ENCODE measurements at regions not wholly inside any gene's neighbourhood (a gene's known extent, or its start where the extent isn't known, plus 50 kb on each side); places are given as distances from the start of the nearest gene placed in this dataset.

DNA sequence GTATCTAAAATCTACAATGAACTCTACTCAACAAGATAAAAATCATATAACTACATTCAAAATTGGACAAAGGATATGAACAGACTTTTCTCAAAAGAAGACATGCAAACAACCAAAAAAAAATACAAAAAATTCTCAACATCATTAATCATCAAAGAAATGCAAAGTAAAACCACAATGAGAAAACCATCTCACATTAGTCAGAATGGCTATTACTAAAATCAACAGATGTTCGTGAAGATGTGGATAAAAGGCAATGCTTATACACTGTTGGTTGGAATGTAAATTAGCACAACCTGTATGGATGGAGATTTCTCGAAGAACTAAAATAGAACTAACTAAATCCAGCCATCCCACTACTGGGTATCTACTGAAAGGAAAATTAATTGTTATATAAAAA lies 1080.8 kb downstream of the AMY1C start:
- TF ChIP-seq, protein P1, sequence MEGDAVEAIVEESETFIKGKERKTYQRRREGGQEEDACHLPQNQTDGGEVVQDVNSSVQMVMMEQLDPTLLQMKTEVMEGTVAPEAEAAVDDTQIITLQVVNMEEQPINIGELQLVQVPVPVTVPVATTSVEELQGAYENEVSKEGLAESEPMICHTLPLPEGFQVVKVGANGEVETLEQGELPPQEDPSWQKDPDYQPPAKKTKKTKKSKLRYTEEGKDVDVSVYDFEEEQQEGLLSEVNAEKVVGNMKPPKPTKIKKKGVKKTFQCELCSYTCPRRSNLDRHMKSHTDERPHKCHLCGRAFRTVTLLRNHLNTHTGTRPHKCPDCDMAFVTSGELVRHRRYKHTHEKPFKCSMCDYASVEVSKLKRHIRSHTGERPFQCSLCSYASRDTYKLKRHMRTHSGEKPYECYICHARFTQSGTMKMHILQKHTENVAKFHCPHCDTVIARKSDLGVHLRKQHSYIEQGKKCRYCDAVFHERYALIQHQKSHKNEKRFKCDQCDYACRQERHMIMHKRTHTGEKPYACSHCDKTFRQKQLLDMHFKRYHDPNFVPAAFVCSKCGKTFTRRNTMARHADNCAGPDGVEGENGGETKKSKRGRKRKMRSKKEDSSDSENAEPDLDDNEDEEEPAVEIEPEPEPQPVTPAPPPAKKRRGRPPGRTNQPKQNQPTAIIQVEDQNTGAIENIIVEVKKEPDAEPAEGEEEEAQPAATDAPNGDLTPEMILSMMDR (IDR thresholded peaks at IDR 0.05; ENCODE audit: low read depth, low read length): no peak
- no peak for DNase-seq (ENCODE audit: extremely low read depth, low read depth)

DNA sequence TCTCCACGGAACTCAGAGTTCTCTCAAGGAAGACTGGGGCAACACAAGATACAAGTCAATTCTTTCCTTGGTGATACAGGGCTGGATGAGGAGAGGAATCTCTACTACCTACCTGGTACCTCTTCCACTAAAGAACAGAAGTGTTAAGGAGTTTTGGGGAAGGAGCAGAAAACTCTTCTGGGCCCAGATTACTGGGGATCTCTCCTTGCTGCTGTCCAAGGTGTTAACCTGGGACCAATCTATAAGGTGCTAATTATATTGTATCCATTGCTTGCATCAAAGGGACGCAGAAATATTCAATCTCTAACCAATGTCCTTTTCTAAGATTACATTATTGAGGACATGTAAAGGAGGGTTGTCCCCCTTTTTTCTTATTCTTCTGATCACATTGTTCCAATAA lies 1102.5 kb downstream of the AMY1C start:
- TF ChIP-seq, protein P1 (IDR thresholded peaks at IDR 0.05; ENCODE audit: low read depth, low read length): no peak

DNA sequence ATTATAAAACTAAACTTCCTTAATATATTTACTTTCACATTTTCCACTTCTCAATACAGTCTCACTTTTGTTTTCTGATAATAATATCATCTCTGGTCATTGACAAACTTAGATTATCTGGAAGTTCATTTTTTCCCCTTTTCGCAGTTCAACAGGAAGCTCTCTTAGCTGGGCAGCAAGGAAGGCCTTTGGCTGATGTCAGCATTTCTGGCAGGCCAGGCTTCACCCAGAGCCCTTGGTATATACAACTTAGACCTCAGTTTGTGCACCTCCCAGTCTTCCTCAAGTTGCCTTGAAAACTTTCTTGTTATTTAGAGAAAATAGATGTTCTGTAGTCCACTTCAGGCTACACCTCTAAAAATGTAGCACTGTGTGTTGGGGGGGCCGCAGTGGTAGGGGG lies 1103.6 kb downstream of the AMY1C start:
- TF ChIP-seq, protein P1 (IDR thresholded peaks at IDR 0.05; ENCODE audit: low read depth, low read length): no peak
- DNase-seq (ENCODE audit: extremely low read depth, low read depth): no peak

More for the DNA sequence above, 1102.5 kb downstream of the AMY1C start:
- DNase-seq (ENCODE audit: extremely low read depth, low read depth): no peak

DNA sequence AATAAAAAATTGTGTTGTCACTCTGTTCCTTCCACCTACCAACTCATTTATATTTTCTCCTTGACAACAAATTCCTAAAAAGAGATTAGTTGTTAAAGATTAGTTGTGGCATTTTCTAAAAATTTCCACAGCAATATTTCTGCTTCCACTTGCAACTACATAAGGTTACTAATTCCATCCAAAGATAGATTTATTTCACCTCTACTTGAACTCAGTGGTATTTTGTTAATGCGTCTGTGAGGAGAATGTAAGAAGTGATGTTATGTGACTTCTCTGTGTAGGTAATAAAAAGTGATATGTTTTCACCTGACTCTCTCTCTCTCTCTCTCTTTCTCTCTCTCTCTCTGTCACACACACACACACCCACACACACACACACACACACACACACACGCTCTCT lies 1104.8 kb downstream of the AMY1C start:
- DNase-seq (ENCODE audit: extremely low read depth, low read depth): no peak
- TF ChIP-seq, protein P1 (IDR thresholded peaks at IDR 0.05; ENCODE audit: low read depth, low read length): no peak

DNA sequence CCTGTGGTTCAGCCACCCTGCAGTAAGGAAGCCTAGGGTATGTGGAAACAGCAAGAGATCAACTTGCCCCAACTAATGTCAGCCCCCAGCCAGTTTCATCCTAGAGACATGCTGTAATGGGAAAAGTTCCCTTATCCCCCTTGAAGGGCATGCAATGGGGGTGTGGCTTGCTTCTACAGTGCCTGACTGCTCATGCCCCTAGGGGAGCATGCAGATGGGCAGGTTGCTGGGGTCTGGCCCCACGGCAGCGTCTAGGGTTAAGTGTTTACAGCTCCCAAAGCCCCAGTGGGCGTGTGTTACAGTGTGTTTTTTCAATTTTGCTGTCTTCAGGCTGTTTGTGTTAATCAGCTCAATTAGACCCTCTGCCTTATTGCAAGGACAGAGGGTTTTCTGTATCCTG lies 1105.9 kb downstream of the AMY1C start:
- DNase-seq (ENCODE audit: extremely low read depth, low read depth): no peak
- TF ChIP-seq, protein P1 (IDR thresholded peaks at IDR 0.05; ENCODE audit: low read depth, low read length): no peak

DNA sequence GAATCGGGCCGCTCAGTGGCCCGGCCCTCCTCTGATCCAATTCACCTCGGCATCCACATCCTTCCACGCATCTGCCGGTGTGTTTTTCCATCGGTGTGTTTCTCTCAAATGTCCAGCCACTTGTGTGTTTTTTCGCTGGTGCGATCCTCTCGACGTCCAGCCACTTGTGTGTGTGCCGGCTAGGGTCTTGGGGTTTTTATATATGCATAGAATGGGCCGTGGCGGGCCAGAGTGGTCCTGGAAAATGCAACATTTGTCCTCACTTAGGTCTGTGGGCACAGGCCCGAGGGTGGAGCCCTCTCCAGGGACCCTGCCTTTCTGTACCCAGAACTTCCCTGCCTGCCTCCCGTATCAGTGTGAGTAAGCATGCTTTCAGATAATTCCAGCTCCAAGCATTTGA lies 1106.4 kb downstream of the AMY1C start:
- no peak for DNase-seq (ENCODE audit: extremely low read depth, low read depth)
- TF ChIP-seq, protein P1 (IDR thresholded peaks at IDR 0.05; ENCODE audit: low read depth, low read length): no peak

DNA sequence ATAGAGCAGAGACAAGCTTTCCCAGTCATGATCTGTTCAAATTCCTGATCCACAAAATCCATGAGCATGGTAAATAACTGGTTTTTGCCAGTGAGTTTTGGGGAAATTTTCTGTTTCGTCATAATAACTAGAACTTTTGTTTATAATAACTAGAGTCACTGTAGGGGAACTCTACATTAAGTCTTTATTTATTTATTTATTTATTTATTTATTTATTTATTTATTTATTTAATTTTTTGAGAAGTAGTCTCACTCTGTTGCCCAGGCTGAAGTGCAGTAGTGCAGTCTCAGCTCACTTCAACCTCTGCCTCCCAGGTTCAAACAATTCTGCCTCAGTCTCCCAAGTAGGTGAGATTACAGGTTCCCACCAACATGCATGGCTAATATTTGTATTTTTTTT lies 1106.8 kb downstream of the AMY1C start:
- no peak for DNase-seq (ENCODE audit: extremely low read depth, low read depth)
- TF ChIP-seq, protein P1 (IDR thresholded peaks at IDR 0.05; ENCODE audit: low read depth, low read length): no peak
